Inflammatory macrophage treated with lipopolysaccharide for 1 hour (primary cell): ENCODE measurements at regions not wholly inside any gene's neighbourhood (a gene's known extent, or its start where the extent isn't known, plus 50 kb on each side); places are given as distances from the start of the nearest gene placed in this dataset.

Source experiments
- DNase-seq, 2 donors: peaks; one replicate each; pipeline ENCODE4 v3.0.0-alpha.2; 2020 to 2022

DNA sequence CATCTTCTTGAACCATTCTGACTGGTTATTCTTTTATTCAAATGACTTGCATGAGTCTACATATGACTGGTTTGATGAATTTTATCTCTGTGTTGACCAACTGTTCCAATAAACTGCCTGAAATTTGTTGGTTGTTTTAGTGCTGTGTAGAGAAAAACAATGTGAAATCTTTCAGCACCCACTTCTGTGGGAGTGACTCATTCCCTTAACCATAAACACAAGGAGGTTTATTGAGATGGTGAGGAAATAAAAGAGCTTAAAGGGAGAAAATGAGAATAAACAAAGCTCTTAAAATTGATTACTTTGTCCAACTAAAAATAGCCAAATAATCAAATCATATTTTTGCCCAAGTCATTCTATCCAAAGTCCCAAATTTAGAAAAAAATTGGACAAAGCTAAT lies 341.1 kb downstream of the TGFB2 start:
- no peak for DNase-seq

- DNase-seq, result no peak
These were observed 341.6 kb downstream of the TGFB2 start for GRCh38 chr1:218686761-218687160.

GRCh38 chr1:218692808-218693207 lies 347.7 kb downstream of the TGFB2 start:
- no peak for DNase-seq

DNA sequence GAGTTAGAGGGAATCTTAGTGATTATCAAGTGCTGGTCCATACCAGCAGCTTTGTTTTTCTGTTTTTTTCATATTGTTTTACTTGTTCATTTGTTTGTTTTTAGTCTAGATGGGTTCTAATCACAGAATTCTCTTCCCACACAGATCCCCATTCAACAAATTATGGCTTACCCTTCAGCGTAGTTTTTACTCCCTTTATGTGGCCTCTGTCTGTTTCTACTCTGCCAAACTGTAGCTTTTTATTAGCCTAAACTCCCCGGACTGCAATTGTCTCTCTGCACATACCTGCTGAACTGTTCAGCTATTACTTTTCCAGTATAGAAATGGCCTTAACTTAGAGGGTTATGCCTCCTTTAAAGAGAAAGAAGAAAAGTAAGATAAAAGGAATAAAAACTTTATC lies 348.5 kb downstream of the TGFB2 start:
- no peak for DNase-seq

GRCh38 chr1:218694085-218694484 lies 348.9 kb downstream of the TGFB2 start:
- DNase-seq, result no peak

DNA sequence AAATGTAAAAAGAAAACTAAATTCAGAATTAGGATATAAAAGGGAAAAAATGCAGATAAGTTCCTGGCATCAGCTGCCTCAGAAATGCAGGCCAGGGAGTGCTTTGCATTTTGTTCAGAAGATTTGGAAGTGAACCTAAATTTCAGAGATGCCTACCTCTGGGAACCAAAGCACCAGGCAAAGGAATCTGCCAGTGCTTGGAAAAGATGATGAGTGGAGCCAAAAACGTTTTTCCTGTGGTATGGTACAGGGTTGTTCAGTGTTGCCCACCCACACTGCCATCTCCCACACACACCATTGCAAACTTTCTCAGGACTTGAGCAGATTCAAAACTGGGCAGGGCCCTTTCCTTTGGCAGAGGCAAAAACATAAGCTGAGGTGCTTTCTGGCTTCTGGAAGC lies 349.5 kb downstream of the TGFB2 start:
- DNase-seq, result no peak

DNA sequence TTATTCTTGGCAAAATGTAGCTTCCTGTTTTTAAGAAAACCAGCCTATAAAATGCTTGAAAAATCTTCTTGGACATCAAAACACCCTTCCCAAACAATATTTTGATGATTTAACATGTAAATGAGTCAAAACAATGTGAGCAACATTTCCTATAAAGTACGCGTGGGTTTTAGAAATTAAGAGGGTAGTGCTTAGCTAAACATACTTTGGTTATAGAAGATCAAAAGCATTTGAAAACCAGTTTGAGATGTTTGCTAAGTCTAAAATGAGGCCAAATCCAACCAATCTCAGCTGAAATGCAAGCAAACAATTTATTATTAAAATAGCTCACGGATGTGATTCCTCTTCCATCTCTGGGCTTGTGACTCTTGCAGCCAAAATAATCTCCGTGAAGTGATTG lies 350.4 kb downstream of the TGFB2 start:
- no peak for DNase-seq

DNA sequence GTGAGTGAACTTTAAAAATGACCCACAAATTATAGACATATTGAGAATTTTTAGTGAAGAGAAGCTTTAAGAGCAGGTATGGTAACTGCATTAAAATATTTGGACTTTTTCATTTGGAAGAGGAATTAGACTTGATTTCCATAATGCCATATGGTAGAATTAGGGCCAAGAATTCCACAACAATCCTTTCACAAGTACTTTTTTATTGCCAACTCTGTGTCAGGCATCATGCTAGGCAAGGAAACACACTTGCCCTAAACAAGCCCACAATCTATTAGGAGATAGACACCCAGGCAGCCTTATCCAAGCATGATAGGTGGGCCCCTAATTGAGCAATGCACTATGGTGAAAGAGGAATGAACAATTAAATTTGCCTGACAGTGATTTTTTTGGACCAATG lies 353.0 kb downstream of the TGFB2 start:
- no peak for DNase-seq

DNA sequence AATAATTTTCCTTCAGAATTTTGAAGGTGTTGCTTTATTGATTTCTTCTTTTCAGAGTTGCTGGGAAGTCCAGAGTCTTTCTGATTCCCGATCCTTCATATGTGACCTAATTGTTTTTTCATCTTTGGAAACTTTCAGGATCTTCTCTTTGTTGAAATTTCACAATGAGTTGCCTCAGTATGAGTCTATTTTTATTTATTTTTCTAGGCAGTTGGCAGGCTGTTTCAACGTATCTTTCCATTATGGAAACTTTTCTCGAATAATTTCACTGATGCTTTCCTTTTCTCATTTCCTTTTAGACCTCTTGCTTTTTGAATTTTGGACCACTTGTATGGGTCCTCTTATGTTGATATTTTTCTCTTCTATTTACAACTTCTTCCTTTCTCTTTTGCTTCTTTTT lies 354.3 kb downstream of the TGFB2 start:
- no peak for DNase-seq

GRCh38 chr1:218699865-218700264 lies 354.7 kb downstream of the TGFB2 start:
- no peak for DNase-seq

DNA sequence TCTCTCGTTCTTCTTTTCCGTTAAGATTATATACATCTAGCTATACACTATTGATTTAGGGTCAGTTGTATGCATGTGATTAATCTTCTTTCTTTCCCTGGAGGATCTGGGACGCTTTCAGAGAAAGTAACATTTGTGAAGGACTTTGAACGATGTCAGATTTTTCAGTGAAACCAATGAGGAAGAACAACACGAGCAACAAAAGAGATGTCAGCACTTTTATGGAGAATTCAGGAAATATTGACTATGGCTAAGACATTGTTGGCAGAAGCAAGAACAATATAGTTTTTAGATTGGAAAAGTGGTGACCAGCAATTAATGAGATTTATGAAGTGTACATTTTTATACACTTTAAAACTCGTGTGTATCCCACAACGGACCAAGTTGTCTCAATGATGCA lies 355.5 kb downstream of the TGFB2 start:
- DNase-seq, result no peak

GRCh38 chr1:218701131-218701530 lies 356.0 kb downstream of the TGFB2 start:
- no peak for DNase-seq

GRCh38 chr1:218702775-218703174 lies 357.6 kb downstream of the TGFB2 start:
- no peak for DNase-seq

GRCh38 chr1:218703836-218704235 lies 358.7 kb downstream of the TGFB2 start:
- DNase-seq, result no peak

DNA sequence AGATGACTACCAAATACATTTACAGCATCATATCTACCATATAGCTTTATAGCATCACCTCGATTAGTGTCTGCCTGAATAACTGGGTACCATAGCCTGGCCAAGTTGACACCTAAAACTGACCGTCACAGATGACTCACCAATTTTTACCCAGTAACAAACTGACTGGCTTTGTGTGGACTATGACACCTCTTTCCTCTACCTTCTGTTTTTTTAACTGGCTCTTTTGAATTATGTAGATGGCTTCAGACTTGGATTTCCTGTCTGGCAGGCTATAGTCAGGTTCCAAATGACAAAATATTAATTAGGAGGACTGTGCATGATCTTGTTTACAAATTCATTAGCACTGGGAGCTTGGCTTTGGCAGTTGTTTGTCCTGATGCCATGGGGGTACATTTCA lies 360.3 kb downstream of the TGFB2 start:
- no peak for DNase-seq

- DNase-seq, result no peak
These were observed 361.1 kb downstream of the TGFB2 start for GRCh38 chr1:218705911-218706893.

DNA sequence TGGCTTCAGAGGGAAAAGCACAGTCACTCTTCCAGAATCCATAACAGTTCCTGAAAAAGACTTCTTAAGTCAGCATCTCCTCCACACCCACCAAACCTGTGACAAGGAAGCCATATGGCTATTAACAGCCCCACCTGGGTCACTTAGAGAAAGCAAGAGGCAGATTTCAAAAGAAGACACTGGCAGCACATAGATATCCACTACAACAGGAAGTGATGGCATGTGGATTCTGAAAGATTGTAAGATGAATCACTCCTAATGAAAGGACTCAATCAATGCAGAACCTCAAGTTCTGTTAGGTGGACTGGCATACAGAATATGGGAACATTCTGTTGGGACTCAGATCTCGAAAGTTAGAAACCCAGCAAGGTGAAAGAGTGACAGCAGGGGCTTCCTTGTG lies 365.9 kb downstream of the TGFB2 start:
- DNase-seq, result no peak

DNA sequence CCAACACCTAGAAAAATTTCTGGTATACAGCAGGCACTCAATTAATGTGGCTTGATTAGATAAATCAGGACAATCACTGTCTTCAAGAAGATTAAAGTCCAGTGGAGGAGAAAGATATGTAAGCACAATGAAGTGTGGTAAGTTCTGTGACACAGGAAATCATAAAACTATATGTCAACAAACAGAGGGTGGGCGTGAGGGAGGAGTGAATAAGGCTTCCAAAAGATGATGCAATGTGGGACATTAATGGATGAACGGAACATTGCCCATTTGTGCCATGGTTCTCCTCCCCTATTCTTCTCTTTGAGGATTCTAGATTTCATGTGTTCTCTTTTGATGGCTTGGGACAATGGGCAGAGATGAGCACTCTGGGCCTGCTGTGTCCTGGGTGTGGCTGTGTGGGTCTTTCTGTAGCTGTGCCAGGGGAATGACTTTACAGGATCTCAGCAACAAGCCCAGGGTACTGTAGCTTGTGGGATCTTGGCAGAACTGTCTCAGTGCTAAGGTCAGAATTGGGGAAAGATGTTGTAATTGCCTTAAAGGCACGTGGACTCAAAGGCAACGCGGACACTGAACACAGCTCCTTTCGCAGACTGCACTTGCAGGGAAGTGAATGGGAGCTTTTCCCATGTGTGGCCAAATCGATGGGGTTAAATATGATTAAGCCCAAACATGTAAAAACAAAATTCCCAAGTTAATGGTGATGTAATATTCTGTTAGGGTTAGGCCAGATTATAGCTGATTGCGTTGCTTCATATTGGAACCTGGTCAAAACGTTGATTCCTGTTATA lies 366.9 kb downstream of the TGFB2 start:
- DNase-seq, result no peak

- DNase-seq, result no peak
These were observed 367.5 kb downstream of the TGFB2 start for GRCh38 chr1:218712677-218713076.

- no peak for DNase-seq
These were observed 371.0 kb downstream of the TGFB2 start for GRCh38 chr1:218715961-218716669.

DNA sequence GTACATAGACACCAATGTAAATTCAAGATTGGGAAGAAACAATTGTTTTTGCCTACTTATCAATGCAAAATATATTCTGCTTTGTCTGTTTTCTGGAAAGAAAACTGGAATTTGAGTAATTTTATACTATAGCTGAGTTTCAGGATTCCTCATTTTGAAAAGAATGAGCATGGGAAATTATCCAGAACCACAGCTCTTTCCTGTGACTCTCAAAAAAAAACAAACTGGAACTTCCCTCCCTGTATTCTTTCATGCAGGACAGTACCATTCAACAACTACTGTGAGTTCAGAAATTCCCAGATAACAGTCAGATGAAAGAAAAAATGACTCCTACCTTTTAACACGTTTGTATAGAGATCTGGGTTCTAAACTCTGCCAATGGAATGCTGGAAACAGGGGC lies 372.4 kb downstream of the TGFB2 start:
- no peak for DNase-seq

- DNase-seq, result no peak
These were observed 373.1 kb downstream of the TGFB2 start for GRCh38 chr1:218718206-218718605.

- DNase-seq, result no peak
These were observed 373.8 kb downstream of the TGFB2 start for GRCh38 chr1:218718977-218719376.
